ELF-1 (cell line): ENCODE measurements at regions not wholly inside any gene's neighbourhood (a gene's known extent, or its start where the extent isn't known, plus 50 kb on each side); places are given as distances from the start of the nearest gene placed in this dataset.

Experiments used
- DNase-seq: peaks from one replicate; pipeline ENCODE4 v3.0.0-alpha.2; 2016; ENCODE audit warnings: low read depth, low spot score

DNA sequence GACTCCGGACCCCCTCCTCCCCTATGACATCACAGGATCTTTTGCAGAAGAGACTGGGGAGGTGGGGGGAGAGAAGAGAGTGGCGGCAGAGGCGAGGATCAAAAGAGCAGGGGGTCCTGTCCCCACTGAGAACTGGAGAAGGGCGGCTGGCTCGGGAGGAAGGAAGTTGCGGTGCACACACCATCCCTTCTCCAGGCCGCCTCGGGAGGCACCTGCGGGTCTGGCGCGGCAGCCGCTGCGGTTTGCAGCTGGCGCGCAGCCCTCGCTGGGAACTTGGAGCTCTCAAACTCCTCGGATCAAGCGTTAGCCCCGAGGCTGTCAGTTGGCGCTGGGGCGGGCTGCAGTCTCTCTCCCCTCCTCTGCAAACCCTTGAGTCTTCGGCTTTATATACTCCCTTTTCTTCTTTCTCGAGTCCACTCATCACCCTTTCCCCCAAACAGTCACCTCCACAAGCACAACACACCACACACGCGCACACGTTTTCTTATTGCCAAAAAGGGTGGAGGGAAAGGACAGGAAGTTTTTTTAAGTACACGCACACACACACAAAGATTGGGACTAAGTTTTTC is 180.7 kb downstream of the TBXT start:
- DNase-seq = peak; percentile 69

DNA sequence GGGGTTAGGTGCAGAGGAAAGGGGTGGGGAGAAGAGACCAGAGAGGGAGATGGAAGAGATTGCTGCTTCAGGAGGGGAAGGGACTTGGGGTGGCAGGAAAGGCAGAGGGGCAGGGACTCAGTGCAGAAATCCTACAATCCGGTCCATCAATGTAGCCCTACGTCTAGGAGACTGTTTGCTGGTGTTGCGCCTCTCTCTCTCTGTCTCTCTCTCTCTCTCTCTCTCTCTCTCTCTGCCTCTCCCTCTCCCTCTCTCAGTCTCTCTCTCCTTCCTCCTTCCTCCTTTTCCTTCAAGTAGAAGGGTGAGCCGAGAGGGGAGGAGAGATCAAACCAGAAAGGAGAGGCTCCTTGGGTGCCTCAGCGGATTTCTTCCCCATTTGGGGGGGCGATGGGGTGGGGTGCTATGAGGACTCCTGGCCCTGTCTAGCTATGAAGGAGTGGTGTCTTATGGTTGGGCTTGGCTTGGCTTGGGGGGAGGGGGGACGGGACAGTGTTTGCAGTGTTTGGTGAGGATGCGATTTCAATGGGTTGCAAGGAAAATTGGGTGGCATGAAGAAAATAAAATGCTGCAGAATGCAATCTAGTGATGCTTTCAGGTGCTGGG is 181.2 kb downstream of the TBXT start:
- DNase-seq = no peak

DNA sequence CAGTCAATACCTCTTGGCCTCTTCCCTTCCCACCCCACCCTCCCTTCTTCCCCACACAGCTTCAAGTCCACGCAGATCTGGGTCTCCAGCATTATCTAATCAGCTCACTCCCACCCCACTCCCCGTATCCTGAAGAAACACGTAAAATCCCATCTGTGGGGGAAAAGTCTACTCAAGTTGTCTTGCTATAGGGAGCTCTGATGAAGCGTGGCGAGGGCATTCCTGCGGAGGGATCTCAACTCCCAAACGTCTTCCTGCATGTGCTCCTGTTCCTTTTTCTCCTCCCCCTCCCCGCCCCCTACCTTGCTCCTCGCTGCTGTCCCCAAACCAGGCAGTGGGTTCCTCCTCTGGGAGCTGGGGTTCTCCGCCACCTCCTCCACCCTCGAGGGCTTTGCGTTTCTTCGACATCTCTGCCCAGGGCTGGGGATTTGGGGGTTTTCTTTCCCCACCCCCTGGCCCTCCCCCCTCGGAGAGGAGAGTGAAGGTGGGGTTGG is 181.8 kb downstream of the TBXT start:
- no peak for DNase-seq

DNA sequence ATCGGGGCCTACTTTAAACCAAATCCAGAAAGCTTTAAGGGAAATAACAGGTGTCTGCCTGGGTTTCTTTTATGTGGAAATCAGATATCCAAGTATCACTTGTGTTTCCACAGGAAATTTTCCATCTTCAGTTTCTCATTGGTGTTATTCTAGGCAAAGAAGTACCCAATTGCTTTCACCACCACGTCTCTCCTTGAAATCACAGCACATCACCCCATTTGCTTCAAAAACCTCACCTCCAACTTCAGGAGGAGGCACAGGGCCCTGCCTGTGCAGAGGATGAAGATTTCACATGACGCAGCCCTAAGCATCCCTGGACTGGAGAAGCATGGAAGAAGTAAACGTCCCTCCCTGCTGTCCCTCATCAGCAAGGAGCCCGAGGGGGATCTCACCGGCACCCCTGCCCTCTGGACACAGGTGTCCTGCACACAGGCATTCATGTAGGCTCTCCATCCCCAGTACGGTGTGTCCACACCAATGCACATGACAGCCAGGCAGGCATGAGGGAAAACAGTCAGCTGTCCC is 182.3 kb downstream of the TBXT start:
- DNase-seq = no peak

DNA sequence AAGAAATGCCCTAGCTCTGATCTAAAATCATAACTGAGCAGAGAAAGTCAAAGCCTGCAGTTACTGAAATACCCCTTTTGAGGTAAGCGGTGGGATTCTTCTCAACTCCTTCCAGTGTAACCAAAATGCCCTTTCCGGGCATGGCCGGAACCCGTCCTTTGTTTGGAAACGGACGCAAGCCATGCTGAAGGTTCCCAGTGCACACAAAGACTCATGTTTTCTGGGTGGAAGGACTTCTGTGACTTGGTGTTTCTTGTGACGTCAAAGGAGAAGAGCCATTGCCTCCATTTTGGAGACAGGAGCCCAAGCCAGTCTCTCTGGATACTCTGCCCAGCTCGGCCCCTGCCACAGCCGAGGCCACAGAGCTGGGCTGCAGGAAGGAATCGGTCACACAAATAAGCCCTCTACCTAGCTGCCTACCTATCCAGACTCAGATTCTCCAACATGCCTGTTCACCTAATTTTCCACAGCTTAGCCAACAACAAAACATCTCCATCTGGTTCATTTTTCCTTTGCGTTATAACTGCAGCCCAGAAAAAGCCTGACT is 182.8 kb downstream of the TBXT start:
- DNase-seq = no peak

DNA sequence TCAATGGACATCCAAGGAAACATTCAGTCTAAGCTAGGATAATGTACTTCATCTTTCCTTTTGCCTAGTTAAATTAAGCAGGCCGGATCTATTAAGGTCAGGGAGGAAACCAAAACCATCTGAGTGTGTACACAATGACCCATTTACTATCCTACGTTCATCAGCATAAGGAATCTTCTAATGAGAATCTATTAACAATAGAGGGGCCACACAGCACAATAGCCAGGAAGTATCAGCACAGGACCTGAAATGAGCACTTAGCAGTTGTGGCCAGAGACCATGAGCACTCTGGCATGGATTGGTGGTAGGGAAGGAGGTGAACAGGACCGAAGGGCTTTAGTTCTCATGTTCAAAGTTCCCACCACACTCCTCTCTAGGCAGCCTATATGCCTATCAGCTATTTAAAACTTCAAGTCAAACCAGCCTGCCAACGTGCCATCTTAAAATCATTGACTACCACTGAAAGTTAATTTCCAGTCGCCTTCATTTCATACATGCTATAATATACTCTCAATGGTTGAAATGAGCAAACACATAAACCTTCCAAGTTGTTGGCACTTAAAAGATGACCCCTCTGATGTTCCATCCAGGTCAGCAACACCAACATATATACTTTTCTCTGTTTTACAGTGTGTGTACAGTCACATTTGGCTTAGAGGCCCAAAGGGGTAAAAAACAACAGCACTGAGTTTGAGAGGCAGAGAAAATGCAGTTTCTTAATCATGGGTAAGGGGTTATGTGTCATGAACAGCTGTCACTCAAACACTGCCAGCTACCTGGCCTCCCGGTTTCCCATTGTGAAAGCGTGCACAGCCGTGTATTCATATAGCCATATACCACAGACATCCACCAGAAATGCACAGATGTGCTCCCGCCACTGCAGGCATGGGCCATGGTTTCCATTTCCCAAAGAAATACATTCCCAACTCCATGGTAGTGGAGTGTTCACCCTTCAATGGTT is 184.3 kb downstream of the TBXT start:
- no peak for DNase-seq

DNA sequence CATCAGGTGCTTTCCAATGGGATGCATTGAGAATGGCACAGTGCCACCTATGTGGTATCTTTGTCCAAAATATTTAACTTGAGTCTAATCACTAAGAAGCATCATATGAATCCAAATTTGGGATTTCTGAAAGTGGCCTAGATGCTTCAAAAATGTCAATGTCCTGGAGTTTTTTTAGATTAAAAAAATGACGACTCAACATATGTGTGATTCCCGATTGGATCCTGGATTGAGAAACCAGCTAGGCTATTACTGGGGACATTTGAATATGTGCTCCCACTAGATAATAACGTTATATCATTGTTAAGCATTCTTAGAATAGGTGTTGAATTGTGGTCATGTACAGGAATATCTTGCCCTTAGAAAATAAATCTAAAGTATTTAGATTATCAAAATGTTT is 189.2 kb downstream of the TBXT start:
- no peak for DNase-seq

DNA sequence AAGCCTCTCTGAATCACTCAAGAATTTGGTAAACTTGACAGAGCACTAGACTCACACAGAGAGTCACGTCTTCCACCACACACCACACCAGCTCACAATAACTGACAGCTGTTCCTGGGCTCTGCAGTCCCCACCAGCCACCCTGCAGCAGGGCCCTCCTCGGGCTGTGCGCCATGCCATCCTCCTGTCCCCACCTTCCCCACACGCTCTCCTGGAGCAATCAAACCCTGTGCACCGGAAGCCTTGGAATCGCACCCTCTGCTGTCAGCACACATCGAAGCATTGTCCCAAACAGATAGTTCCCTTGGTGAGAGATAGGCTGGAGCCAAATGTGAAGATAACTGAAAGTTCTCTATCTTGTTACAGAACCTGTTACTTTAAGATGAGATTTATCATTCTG is 191.0 kb downstream of the TBXT start:
- DNase-seq = peak; percentile 12

DNA sequence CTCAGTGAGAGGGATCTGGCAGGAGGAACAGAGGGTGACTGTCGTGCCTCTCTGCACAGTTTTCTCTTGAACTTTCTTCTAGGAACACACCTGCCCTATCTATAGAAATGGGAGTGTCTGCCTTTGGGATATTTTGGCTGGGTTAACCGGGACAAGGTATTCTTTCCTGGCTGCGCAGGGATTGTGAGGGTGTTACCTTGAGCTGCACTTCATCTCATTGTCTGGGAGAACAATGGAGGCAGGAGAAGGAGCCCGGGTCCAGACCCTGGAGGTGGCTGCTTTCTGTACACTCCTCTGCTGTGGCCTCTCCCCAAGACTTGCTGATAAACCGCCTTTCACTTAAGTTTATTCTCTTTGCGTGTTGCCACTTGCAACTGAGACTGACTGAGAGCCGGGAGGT is 192.8 kb downstream of the TBXT start:
- DNase-seq = no peak

DNA sequence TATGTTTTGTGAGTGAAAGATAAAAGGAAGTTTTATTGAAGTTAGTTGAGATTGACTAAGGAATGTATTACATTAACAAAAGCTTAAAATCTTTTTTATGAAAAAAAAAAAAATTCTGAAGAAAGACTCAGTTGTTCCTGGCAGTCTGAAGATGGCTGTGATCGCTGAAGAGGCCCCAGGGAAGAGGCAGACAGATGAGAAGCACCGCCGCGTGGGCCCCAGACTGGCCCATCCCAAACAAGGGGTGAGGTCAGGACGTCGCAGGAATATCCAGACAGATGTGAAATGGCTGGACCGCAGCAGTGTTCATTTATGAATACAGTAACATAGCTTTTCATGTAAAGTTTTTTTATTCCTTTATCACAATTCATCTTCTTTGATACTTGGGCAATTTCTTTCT is 194.2 kb downstream of the TBXT start:
- DNase-seq = no peak

DNA sequence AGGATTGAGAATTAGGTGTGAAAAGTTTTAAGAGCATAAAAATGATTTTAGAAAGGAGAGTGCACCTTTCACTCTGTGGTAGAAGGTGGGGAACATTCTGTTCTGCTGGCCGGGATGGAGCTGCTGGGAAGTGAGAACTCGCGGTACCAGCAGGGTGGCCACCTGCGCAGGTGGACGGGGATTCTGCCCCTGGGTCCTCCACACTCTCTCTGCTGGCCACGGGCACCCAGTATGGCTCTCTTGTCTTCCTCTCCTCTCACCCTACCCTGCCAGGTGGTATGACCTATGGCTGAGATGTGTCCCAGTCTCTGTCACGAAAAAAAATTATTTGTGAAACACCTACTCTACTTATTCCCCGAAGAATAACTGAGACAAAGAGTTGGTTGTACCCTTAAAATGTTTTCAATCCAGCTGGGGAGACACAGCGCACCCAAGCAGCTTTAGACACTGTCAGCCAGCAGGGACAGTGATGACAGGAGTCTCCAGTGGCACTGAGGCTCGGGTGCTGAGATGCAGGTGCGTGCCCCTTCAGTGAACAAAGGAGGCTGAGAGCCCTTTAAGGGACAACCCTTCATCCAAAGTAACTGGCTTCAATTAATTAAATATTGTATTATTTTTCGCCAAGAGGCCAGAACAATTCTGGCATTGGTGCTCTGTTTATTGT is 195.4 kb downstream of the TBXT start:
- DNase-seq = no peak

DNA sequence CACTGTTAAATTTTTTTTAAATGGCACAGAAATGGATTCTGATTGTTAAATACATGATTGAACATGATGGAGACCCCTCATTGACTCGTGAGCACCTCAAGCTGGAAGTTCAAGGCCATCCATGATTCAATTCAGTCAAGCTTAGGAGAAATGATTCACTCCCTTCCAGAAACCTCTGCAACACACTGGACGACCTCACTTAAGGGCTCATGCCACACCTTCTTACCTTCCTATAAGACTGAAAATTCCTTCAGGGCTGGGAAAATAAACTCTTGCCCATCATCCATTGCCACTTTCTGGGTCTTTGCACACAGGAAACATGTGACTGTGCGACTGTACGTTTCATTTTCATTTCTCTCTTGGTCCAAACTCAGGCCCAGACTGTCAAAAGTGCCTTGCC is 196.4 kb downstream of the TBXT start:
- DNase-seq = no peak

DNA sequence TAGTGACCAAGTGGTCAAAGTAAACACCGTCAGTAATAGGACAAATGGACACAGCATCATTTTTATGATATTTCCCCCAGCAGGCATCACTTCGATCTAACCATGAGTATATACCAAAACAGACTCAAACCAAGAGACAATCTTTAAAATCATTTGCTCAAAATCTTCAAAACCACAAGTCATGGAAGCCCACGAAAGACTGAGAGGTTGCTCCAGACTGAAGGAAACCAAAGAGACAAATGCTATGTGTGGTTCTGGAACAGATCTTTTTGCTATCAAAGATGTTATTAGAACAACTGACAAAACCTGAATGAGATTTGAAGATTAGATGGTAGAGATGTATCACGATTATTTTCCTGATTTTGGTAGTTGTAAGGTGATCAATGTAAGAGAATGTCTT is 197.7 kb downstream of the TBXT start:
- DNase-seq = no peak

DNA sequence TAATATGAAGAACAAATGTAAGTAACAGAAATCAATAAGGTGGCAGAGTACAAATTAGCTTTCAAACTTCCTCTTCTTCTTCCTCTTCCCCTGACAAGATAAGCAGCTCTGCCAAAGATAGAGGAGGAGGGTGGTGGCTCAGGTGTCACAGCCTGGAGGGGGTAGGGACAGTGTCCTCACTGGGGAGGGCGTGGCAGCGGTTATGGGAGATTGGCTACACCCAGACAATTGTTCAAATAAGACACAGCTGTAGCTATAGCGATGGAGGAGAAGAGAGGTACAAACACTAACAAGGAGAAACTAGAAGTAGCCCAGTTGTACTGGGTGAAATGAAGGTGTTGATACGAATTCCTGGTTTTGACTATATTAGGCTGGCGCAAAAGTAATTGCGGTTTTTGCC is 198.5 kb downstream of the TBXT start:
- DNase-seq = no peak

DNA sequence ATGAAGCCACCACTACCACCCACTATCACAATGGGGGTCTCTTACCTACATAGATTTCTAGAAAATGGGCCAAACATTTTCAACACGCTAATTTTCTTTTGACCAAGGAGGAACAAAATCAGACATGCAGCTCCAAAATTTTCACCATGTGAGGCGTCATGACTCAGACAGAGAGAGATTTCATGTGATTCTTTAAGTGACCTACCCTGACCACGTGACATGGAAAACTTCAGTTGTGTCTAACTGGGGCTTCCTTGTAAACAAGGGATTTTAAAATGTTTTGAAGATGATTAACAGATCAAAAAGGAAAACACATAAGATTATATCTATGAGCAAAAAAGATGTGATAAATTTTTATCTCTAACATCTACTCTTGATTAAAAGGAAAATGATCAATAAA is 199.2 kb downstream of the TBXT start:
- DNase-seq = no peak

DNA sequence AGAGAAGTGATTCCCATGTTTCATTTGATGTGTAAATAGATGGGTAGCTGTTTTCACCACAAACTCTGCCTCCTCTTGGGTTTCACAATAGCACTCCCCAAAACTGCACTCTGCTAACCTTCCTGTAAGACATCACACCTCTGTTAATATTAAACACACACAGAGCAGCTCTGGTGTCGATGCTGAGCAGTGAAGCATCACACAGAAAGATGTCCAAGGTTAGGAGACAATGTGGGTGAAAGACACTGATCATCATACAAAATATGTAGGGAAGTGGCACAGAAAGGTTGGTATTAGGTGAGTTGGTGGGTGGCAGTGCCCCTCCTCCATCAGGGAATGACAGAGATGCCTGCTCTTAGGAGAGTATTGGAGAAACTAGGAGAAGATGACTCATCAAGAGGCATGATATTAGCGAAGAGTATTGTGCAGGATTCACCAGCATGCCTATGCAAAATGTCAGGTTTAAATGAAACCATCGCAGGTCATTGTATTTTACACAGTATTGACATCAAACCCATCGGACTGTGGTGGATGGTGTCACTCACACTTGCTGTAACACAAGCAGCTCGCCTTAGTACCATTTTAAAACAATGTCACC is 199.7 kb downstream of the TBXT start:
- no peak for DNase-seq

DNA sequence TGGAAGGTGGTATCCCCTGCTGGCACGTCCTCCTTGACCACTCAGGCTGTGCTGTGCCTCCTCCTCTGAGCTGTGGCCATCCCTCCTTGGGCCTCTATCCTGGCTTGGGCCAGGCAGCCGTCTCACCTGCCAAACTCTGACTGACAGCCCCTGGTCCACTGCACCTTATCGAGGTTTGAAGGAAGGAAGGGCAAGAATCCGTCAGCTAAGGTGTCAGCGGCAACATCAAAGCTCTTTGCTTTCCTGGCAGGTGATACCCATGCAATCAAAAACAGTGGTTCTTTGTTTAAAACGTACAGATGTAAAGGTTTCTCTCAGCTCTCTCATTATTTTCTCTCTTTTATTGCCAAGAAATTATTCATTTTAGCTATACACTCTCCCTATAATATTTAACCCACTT is 203.9 kb downstream of the TBXT start:
- DNase-seq = no peak

DNA sequence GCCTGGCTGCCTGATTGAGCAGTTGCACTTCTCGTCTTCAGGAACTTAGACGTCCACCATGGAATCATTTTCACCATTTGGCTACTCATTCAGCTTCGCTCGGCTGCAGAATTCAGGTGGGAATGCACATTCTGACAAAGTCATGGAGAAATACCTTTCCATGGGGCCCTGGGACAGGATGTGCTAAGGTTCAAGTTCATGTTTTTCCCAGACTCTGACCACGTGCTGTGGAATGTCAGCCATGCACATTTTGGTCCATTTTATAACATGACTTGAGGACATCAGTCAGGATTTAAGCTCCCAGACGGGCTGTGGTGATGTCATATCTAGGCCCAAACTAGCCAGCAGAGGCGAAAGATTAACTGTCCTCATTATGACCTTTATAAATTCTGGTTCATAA is 205.3 kb downstream of the TBXT start:
- no peak for DNase-seq

DNA sequence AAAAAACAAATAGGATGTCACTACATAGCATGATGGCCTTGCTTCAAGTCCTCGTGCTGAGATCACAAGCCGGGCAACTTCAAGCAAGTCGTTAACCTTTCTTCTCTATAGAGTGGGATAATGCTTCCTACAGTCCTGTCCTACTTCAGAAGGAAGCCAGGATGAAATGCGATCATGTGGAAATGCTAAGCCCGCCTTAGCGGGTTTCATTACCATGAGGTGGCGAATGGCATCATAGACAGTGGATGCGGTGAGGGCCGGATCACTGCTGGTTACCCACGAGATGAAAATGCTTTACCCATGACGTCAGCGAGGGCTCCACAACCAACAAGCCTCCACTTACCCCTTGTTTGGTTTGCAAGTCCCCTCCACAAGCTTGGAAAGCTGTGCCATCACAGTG is 206.4 kb downstream of the TBXT start:
- DNase-seq = no peak

DNA sequence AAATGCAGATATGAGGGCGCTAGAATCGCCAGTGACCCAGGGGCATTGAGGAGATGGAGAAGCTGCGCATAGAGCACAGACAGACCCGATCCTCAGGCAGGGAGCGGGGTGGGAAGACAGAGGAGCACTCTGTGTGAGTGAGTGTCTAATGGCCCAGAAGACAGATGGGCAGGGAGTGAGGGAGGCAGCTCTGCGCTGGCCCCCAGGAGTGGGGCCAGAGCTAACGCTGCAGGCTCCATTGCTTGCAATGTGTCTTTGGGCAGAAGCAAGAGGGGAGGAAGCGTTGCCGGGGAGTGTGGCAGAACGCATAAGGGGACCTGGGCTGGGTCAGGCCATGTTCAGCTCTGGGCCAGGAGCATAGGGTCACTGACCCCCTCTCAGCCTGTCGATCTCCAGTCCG is 207.0 kb downstream of the TBXT start:
- DNase-seq = no peak

DNA sequence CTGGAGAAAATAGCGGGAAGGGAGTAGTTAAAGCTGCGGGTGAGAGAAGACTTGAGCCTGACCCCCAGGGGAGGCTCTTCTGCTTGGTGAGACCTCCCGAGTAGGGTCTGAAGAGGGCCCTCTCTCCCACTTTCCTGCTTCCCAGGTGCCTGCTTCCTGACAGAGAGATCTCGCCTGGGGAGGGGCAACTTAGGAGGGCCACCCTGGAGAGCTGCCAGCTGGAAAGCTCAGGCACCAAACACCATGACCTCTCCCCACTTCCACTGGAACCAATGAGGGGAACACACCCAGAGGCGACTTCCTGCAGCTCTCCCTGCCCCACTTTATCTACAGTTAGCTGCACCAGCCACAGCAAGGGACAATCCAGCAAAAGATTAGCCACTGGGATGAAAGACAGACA is 208.0 kb downstream of the TBXT start:
- DNase-seq = no peak
